Hepatocyte (in vitro differentiated cells): ENCODE measurements at regions not wholly inside any gene's neighbourhood (a gene's known extent, or its start where the extent isn't known, plus 50 kb on each side); places are given as distances from the start of the nearest gene placed in this dataset.

Experiments
- EZH2 ChIP-seq: fragments of 200-600 bp; sonication (generic); IDR thresholded peaks from 2 replicates; pipeline ENCODE4 v1.6.1; 2016; ENCODE audit warnings: antibody characterized with exemption, mild to moderate bottlenecking, borderline replicate concordance
- EZH2phosphoT487 ChIP-seq: fragments of 200-600 bp; sonication (generic); IDR thresholded peaks from one replicate; pipeline ENCODE4 v1.6.1; 2018; ENCODE audit warnings: antibody characterized with exemption, mild to moderate bottlenecking, low read depth, moderate library complexity; ENCODE audit not compliant: unreplicated experiment, severe bottlenecking
- TF ChIP-seq, protein P1 (sequence below): fragments of 200-600 bp; sonication (generic); IDR thresholded peaks from 2 replicates; pipeline ENCODE4 v1.5.1; 2016; ENCODE audit warnings: antibody characterized with exemption, mild to moderate bottlenecking; ENCODE audit not compliant: poor library complexity

DNA sequence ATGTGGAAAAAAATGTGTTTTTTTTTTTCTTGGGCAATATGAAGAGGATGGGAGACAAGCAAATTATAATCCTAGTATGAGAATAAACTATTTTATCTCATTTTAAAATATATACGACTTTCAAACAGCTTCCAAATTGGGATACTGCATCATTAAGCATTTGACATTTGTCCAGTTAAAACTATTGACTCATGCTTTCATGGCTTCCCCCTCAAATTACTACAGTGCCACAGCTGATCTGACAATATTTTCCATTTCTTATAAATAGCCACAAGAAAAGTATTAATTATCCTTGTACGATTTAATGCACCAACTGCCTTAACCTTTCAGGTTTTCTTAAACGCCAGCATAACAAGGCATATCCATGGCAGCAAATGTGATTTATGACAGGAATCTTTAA is 1134.8 kb upstream of the ZEB2 start:
- TF ChIP-seq, protein P1, sequence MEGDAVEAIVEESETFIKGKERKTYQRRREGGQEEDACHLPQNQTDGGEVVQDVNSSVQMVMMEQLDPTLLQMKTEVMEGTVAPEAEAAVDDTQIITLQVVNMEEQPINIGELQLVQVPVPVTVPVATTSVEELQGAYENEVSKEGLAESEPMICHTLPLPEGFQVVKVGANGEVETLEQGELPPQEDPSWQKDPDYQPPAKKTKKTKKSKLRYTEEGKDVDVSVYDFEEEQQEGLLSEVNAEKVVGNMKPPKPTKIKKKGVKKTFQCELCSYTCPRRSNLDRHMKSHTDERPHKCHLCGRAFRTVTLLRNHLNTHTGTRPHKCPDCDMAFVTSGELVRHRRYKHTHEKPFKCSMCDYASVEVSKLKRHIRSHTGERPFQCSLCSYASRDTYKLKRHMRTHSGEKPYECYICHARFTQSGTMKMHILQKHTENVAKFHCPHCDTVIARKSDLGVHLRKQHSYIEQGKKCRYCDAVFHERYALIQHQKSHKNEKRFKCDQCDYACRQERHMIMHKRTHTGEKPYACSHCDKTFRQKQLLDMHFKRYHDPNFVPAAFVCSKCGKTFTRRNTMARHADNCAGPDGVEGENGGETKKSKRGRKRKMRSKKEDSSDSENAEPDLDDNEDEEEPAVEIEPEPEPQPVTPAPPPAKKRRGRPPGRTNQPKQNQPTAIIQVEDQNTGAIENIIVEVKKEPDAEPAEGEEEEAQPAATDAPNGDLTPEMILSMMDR, result no peak
- TF ChIP-seq EZH2, result no peak
- TF ChIP-seq EZH2phosphoT487, result no peak
